ENCODE measurements at regions not wholly inside any gene's neighbourhood (a gene's known extent, or its start where the extent isn't known, plus 50 kb on each side); places are given as distances from the start of the nearest gene placed in this dataset.

- no peak for TF ChIP-seq CTCF (IDR thresholded peaks at IDR 0.05)
- TF ChIP-seq POLR2AphosphoS5 (IDR thresholded peaks at IDR 0.05; ENCODE audit: low read depth, low read length) = no peak
- TF ChIP-seq REST (IDR thresholded peaks at IDR 0.05; ENCODE audit: insufficient read depth in 1 of 2, low read depth in 2 of 2, low read length in 1 of 2) = no peak
- TF ChIP-seq TCF7L2 (IDR thresholded peaks at IDR 0.05; ENCODE audit: low read depth, low read length) = no peak
Observed at GRCh38 chr3:153320585-153321128, 158.6 kb downstream of the RAP2B start.

Measured in Panc1 (cell line).